Loucy (cell line): ENCODE measurements at regions not wholly inside any gene's neighbourhood (a gene's known extent, or its start where the extent isn't known, plus 50 kb on each side); places are given as distances from the start of the nearest gene placed in this dataset.

Experiments
- EZH2phosphoT487 ChIP-seq: fragments of 200-600 bp; IDR thresholded peaks from 2 replicates; pipeline ENCODE4 v1.6.1; 2018; ENCODE audit warnings: antibody characterized with exemption, mild to moderate bottlenecking, moderate library complexity, borderline replicate concordance
- TF ChIP-seq, protein P1 (sequence below): fragments of 200-600 bp; sonication (generic); conservative IDR thresholded peaks from 2 replicates; pipeline ENCODE4 v1.5.1; 2014; ENCODE audit warnings: mild to moderate bottlenecking, antibody characterized with exemption, low read length

DNA sequence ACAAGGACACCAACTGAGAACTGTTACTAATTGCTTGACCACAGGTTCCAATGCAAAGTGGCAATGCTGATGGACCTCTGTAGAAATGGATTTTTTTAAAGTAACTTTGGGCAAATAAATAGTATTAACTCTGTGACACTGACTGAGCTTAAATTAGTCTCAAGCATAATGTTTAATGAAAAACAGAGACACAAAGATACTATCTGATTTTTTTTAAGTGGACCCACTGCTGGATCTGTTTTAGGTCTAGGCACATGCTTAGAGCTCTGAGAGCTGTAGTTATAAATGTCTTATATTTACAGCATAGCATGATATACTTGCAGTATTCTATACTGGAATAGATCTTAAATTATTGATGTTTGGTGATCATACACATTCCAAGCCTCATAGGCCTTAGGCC, 481.6 kb upstream of the LRRC7 start:
- TF ChIP-seq, protein P1, sequence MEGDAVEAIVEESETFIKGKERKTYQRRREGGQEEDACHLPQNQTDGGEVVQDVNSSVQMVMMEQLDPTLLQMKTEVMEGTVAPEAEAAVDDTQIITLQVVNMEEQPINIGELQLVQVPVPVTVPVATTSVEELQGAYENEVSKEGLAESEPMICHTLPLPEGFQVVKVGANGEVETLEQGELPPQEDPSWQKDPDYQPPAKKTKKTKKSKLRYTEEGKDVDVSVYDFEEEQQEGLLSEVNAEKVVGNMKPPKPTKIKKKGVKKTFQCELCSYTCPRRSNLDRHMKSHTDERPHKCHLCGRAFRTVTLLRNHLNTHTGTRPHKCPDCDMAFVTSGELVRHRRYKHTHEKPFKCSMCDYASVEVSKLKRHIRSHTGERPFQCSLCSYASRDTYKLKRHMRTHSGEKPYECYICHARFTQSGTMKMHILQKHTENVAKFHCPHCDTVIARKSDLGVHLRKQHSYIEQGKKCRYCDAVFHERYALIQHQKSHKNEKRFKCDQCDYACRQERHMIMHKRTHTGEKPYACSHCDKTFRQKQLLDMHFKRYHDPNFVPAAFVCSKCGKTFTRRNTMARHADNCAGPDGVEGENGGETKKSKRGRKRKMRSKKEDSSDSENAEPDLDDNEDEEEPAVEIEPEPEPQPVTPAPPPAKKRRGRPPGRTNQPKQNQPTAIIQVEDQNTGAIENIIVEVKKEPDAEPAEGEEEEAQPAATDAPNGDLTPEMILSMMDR: no peak
- no peak for TF ChIP-seq EZH2phosphoT487
